ENCODE measurements at regions not wholly inside any gene's neighbourhood (a gene's known extent, or its start where the extent isn't known, plus 50 kb on each side); places are given as distances from the start of the nearest gene placed in this dataset.

- POLR2A ChIA-PET = no interaction called here
- no peak for DNase-seq (ENCODE audit: low read depth)
- CTCF ChIA-PET = no interaction called here
- H3K36me3 ChIP-seq (ENCODE audit: control insufficient read depth, insufficient read depth, low read length) = no peaks in the 10 kb centered on the region
- H3K4me3 ChIP-seq (ENCODE audit: low read depth, low read length) = no peak overlapping the region
- no peaks in the 10 kb centered on the region for H3K27me3 ChIP-seq (ENCODE audit: control insufficient read depth, insufficient read depth, low read length)
- no peak for TF ChIP-seq CTCF (IDR thresholded peaks at IDR 0.05; ENCODE audit: insufficient read depth, low read depth, low read length)
Observed at GRCh38 chr3:34920806-34921205, 718.5 kb upstream of the ARPP21 start.

- H3K27me3 ChIP-seq (ENCODE audit: control insufficient read depth, insufficient read depth, low read length) = no peaks in the 10 kb centered on the region
- CTCF ChIA-PET = no interaction called here
- TF ChIP-seq CTCF (IDR thresholded peaks at IDR 0.05; ENCODE audit: insufficient read depth, low read depth, low read length) = no peak
- no peak overlapping the region for H3K4me3 ChIP-seq (ENCODE audit: low read depth, low read length)
- DNase-seq (ENCODE audit: low read depth) = no peak
- H3K36me3 ChIP-seq (ENCODE audit: control insufficient read depth, insufficient read depth, low read length) = no peaks in the 10 kb centered on the region
- POLR2A ChIA-PET = no interaction called here
Observed at GRCh38 chr3:34924961-34925360, 714.4 kb upstream of the ARPP21 start.

GRCh38 chr3:34925851-34926250 lies 713.5 kb upstream of the ARPP21 start:
- DNase-seq (ENCODE audit: low read depth) = no peak
- Histone ChIP-seq H3K27me3 (ENCODE audit: control insufficient read depth, insufficient read depth, low read length) (no peaks in the 10 kb centered on the region), H3K36me3 (ENCODE audit: control insufficient read depth, insufficient read depth, low read length) (no peaks in the 10 kb centered on the region), H3K4me3 (ENCODE audit: low read depth, low read length) (no peak overlapping the region)
- ChIA-PET CTCF (no interaction called here), POLR2A (no interaction called here)
- TF ChIP-seq CTCF (IDR thresholded peaks at IDR 0.05; ENCODE audit: insufficient read depth, low read depth, low read length) = no peak

GRCh38 chr3:34929036-34929435 lies 710.3 kb upstream of the ARPP21 start:
- H3K27me3 ChIP-seq (ENCODE audit: control insufficient read depth, insufficient read depth, low read length) = no peaks in the 10 kb centered on the region
- H3K4me3 ChIP-seq (ENCODE audit: low read depth, low read length) = no peak overlapping the region
- ChIA-PET POLR2A (no interaction called here), CTCF (no interaction called here)
- no peaks in the 10 kb centered on the region for H3K36me3 ChIP-seq (ENCODE audit: control insufficient read depth, insufficient read depth, low read length)
- no peak for DNase-seq (ENCODE audit: low read depth)
- no peak for TF ChIP-seq CTCF (IDR thresholded peaks at IDR 0.05; ENCODE audit: insufficient read depth, low read depth, low read length)

- no peak for DNase-seq (ENCODE audit: low read depth)
- Histone ChIP-seq H3K4me3 (ENCODE audit: low read depth, low read length) (no peak overlapping the region), H3K27me3 (ENCODE audit: control insufficient read depth, insufficient read depth, low read length) (no peaks in the 10 kb centered on the region), H3K36me3 (ENCODE audit: control insufficient read depth, insufficient read depth, low read length) (no peaks in the 10 kb centered on the region)
- TF ChIP-seq CTCF (IDR thresholded peaks at IDR 0.05; ENCODE audit: insufficient read depth, low read depth, low read length) = no peak
- CTCF ChIA-PET = no interaction called here
- POLR2A ChIA-PET = no interaction called here
Observed at GRCh38 chr3:34934660-34935059, 704.7 kb upstream of the ARPP21 start.

All from BJ (cell line).